Thymus (tissue), 11 donors: ENCODE measurements at regions not wholly inside any gene's neighbourhood (a gene's known extent, or its start where the extent isn't known, plus 50 kb on each side); places are given as distances from the start of the nearest gene placed in this dataset.

Source experiments
- DNase-seq, 9 donors: peaks; one replicate each; pipeline ENCODE4 v3.0.0-alpha.2; 2013; ENCODE audit warnings: low spot score in 9 of 9, low read depth in 6 of 9, missing footprints in 1 of 9
- H3K27ac ChIP-seq, 2 donors: one replicate each; pipeline ENCODE4 v1.5.1; 2013; ENCODE audit warnings: control low read depth in 1 of 2, low read depth in 1 of 2, low read length in 1 of 2, mild to moderate bottlenecking in 1 of 2, moderate library complexity in 1 of 2
- H3K27me3 ChIP-seq, 2 donors: one replicate each; pipeline ENCODE4 v1.5.1; 2013; ENCODE audit warnings: low read length in 1 of 2; ENCODE audit not compliant: control insufficient read depth in 2 of 2, insufficient read depth in 1 of 2
- H3K36me3 ChIP-seq, 2 donors: one replicate each; pipeline ENCODE4 v1.5.1; 2013; ENCODE audit warnings: low read length in 1 of 2, mild to moderate bottlenecking in 1 of 2, moderate library complexity in 1 of 2; ENCODE audit not compliant: control insufficient read depth in 2 of 2, insufficient read depth in 2 of 2
- H3K4me1 ChIP-seq, 2 donors: one replicate each; pipeline ENCODE4 v1.5.1; 2013; ENCODE audit warnings: low read length in 2 of 2; ENCODE audit not compliant: control insufficient read depth in 2 of 2, insufficient read depth in 2 of 2
- H3K4me3 ChIP-seq, 2 donors: one replicate each; pipeline ENCODE4 v1.5.1; 2013; ENCODE audit warnings: low read length in 2 of 2, control low read depth in 1 of 2, mild to moderate bottlenecking in 1 of 2
- H3K9me3 ChIP-seq, 2 donors: one replicate each; pipeline ENCODE4 v1.5.1; 2013; ENCODE audit warnings: low read length in 1 of 2, mild to moderate bottlenecking in 1 of 2; ENCODE audit not compliant: control insufficient read depth in 2 of 2, insufficient read depth in 1 of 2
- WGBS: extraction: QIAGEN DNeasy Blood & Tissue Kit; methylation state at CpG from one replicate; pipeline ENCODE4 v1.1.7; 2013; 5-methylcytosine and 5-hydroxymethylcytosine counted together
- donor health status: healthy.

GRCh38 chr11:26105762-26106423 lies 226.0 kb upstream of the ANO3 start:
- DNase-seq, result no peak
- 81% methylated on average over 4 of the region's 4 CpGs for WGBS
- H3K9me3 ChIP-seq, result no peaks in the 10 kb centered on the region

GRCh38 chr11:26106726-26107125 lies 225.2 kb upstream of the ANO3 start:
- Histone ChIP-seq H3K27me3 (no peaks in the 10 kb centered on the region), H3K27ac (no peak overlapping the region), H3K36me3 (no peaks in the 10 kb centered on the region), H3K9me3 (no peaks in the 10 kb centered on the region), H3K4me3 (no peak overlapping the region), H3K4me1 (no peaks in the 10 kb centered on the region)
- no peak for DNase-seq
- 94% methylated on average over 1 of the region's 1 CpG for WGBS

More at GRCh38 chr11:26105762-26106423, 226.0 kb upstream of the ANO3 start:
- Histone ChIP-seq H3K4me3 (no peak overlapping the region), H3K27me3 (no peaks in the 10 kb centered on the region), H3K27ac (no peak overlapping the region), H3K4me1 (no peaks in the 10 kb centered on the region), H3K36me3 (no peaks in the 10 kb centered on the region)

GRCh38 chr11:26109658-26110368 lies 222.1 kb upstream of the ANO3 start:
- H3K4me3 ChIP-seq, result no peak overlapping the region
- 88% methylated on average over 2 of the region's 2 CpGs for WGBS
- H3K27me3 ChIP-seq, result no peaks in the 10 kb centered on the region
- no peak for DNase-seq
- no peaks in the 10 kb centered on the region for H3K4me1 ChIP-seq
- no peaks in the 10 kb centered on the region for H3K36me3 ChIP-seq
- H3K27ac ChIP-seq, result no peak overlapping the region
- H3K9me3 ChIP-seq, result no peaks in the 10 kb centered on the region

DNA sequence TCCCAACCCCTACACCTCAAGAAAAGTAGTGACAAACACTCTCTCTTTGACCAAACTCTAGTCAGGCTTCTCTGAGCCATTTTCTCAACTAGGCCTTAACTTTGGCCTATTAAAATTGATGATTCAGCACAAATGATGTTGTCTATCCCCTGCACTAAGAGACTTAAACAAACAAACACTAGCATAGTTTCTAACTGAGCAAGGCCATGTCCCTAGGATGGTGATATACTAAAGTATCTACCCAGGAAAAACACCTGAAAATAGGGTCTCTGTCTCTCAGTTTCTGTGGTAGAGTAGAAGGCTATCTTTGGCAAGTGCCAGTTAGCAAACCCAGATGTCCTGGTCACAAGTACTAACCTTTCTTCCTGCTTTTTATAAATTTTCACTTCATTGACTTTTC lies 219.7 kb upstream of the ANO3 start:
- no peak for DNase-seq
- Histone ChIP-seq H3K4me1 (no peaks in the 10 kb centered on the region), H3K9me3 (no peaks in the 10 kb centered on the region), H3K4me3 (no peak overlapping the region), H3K27me3 (no peaks in the 10 kb centered on the region), H3K27ac (no peak overlapping the region), H3K36me3 (no peaks in the 10 kb centered on the region)

GRCh38 chr11:26121466-26121865 lies 210.5 kb upstream of the ANO3 start:
- no peak for DNase-seq
- Histone ChIP-seq H3K36me3 (no peaks in the 10 kb centered on the region), H3K4me3 (no peak overlapping the region), H3K27me3 (no peaks in the 10 kb centered on the region), H3K27ac (no peak overlapping the region), H3K4me1 (no peaks in the 10 kb centered on the region), H3K9me3 (no peaks in the 10 kb centered on the region)
- WGBS, result 86% methylated on average over 2 of the region's 2 CpGs

DNA sequence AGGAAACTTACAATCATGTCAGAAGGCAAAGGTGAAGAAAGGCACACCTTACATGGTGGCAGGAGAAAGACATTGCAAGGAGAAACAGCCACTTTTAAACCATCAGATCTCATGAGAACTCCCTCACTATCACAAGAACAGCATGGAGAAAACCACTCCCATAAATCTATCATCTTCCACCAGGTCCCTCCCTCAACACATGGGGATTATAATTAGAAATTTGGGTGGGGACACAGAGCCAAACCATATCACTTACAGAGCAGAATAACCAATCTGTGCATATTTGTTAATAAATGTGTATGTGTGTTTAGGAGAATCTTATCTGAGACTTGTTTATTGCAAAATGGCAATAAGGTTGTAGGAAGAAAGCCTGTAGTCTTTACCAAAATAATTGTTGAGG lies 205.2 kb upstream of the ANO3 start:
- no peaks in the 10 kb centered on the region for H3K9me3 ChIP-seq

DNA sequence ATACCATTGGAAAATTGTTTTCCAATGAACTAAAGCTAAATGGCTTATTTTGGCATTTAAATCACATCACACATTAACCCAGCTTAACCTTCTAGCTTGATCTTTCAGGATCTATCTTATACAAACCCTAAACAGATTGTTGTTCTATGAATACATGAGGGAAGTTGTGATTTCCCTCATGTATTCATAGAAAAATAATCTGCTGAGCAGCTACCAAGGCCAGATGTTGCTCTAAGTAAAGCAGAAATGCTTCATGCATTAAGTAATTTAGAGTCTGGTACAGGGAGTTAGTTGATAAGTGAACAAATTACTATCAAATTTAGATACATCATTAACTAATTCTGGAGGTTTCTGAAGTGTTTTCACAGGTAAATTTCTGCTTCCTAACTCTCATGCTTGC lies 204.6 kb upstream of the ANO3 start:
- no peak for DNase-seq
- no peak overlapping the region for H3K4me3 ChIP-seq
- no peaks in the 10 kb centered on the region for H3K4me1 ChIP-seq
- no peaks in the 10 kb centered on the region for H3K36me3 ChIP-seq
- H3K27ac ChIP-seq, result no peak overlapping the region
- H3K9me3 ChIP-seq, result no peaks in the 10 kb centered on the region
- H3K27me3 ChIP-seq, result no peaks in the 10 kb centered on the region

More for the DNA sequence above, 205.2 kb upstream of the ANO3 start:
- Histone ChIP-seq H3K27ac (no peak overlapping the region), H3K27me3 (no peaks in the 10 kb centered on the region), H3K36me3 (no peaks in the 10 kb centered on the region), H3K4me1 (no peaks in the 10 kb centered on the region), H3K4me3 (no peak overlapping the region)
- DNase-seq, result no peak

- Histone ChIP-seq H3K27ac (no peak overlapping the region), H3K9me3 (no peaks in the 10 kb centered on the region), H3K27me3 (no peaks in the 10 kb centered on the region), H3K4me3 (no peak overlapping the region), H3K4me1 (no peaks in the 10 kb centered on the region), H3K36me3 (no peaks in the 10 kb centered on the region)
- no peak for DNase-seq
Measured at GRCh38 chr11:26131406-26131805, 200.5 kb upstream of the ANO3 start.

- Histone ChIP-seq H3K27me3 (no peaks in the 10 kb centered on the region), H3K9me3 (no peaks in the 10 kb centered on the region), H3K4me3 (no peak overlapping the region), H3K27ac (no peak overlapping the region), H3K36me3 (no peaks in the 10 kb centered on the region), H3K4me1 (no peaks in the 10 kb centered on the region)
- DNase-seq, result no peak
- 68% methylated on average over 1 of the region's 1 CpG for WGBS
Measured at GRCh38 chr11:26134053-26134452, 197.9 kb upstream of the ANO3 start.
